ENCODE measurements at regions not wholly inside any gene's neighbourhood (a gene's known extent, or its start where the extent isn't known, plus 50 kb on each side); places are given as distances from the start of the nearest gene placed in this dataset.

- TF ChIP-seq, protein P1, sequence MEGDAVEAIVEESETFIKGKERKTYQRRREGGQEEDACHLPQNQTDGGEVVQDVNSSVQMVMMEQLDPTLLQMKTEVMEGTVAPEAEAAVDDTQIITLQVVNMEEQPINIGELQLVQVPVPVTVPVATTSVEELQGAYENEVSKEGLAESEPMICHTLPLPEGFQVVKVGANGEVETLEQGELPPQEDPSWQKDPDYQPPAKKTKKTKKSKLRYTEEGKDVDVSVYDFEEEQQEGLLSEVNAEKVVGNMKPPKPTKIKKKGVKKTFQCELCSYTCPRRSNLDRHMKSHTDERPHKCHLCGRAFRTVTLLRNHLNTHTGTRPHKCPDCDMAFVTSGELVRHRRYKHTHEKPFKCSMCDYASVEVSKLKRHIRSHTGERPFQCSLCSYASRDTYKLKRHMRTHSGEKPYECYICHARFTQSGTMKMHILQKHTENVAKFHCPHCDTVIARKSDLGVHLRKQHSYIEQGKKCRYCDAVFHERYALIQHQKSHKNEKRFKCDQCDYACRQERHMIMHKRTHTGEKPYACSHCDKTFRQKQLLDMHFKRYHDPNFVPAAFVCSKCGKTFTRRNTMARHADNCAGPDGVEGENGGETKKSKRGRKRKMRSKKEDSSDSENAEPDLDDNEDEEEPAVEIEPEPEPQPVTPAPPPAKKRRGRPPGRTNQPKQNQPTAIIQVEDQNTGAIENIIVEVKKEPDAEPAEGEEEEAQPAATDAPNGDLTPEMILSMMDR (IDR thresholded peaks at IDR 0.05): no peak
- no peak for TF ChIP-seq EZH2 (IDR thresholded peaks at IDR 0.05)
Observed at GRCh38 chr12:92400006-92400405, 254.4 kb upstream of the BTG1 start.

Measured in neural progenitor cell (in vitro differentiated cells).